GM12878 (cell line): ENCODE measurements at regions not wholly inside any gene's neighbourhood (a gene's known extent, or its start where the extent isn't known, plus 50 kb on each side); places are given as distances from the start of the nearest gene placed in this dataset.

Experiments
- NFIC ChIP-seq: IDR thresholded peaks from 2 replicates; pipeline ENCODE4 v1.6.1; 2012; ENCODE audit warnings: low read depth, mild to moderate bottlenecking, inconsistent platforms, low read length, moderate library complexity
- POLR2AphosphoS5 ChIP-seq: IDR thresholded peaks from 2 replicates; pipeline ENCODE4 v1.6.1; 2011; ENCODE audit warnings: mild to moderate bottlenecking, low read length, inconsistent platforms
- TF ChIP-seq, protein P1 (sequence below), 3 experiments: IDR thresholded peaks in 2 of 3; conservative IDR thresholded peaks in 1 of 3; 2 replicates each; pipeline ENCODE4 v1.5.1; 2011; ENCODE audit warnings: low read depth in 3 of 3, low read length in 3 of 3, mild to moderate bottlenecking in 3 of 3, control low read depth in 2 of 3, moderate library complexity in 2 of 3, inconsistent platforms in 1 of 3, mixed read lengths in 1 of 3; ENCODE audit not compliant: control insufficient read depth in 2 of 3, insufficient read depth in 1 of 3; ENCODE audit errors: extremely low read depth in 1 of 3
- TF ChIP-seq, protein P2 (sequence below): fragments of 450-650 bp; formaldehyde crosslinking; IDR thresholded peaks from 2 replicates; pipeline ENCODE4 v1.4.0; 2020; ENCODE audit warnings: mild to moderate bottlenecking, moderate library complexity

DNA sequence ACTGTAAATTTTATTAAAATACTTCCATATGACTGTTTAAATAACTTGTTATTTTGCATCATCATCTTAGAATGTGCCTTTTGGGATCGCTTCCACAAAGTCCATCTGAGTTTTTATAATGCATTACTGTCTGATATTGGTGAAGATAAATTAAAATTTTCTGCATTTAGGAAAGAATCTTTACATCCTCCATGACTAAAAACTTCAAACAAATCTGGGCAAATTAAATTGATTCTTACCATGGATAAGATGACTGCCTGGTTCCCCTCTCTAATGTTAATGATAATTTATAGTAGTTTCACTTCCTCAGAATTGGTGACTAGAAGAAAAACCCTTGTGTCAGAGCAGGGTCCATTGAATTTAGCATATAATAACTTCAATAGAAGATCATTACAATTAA lies 94.7 kb upstream of the SLC38A4 start:
- TF ChIP-seq, protein P1, sequence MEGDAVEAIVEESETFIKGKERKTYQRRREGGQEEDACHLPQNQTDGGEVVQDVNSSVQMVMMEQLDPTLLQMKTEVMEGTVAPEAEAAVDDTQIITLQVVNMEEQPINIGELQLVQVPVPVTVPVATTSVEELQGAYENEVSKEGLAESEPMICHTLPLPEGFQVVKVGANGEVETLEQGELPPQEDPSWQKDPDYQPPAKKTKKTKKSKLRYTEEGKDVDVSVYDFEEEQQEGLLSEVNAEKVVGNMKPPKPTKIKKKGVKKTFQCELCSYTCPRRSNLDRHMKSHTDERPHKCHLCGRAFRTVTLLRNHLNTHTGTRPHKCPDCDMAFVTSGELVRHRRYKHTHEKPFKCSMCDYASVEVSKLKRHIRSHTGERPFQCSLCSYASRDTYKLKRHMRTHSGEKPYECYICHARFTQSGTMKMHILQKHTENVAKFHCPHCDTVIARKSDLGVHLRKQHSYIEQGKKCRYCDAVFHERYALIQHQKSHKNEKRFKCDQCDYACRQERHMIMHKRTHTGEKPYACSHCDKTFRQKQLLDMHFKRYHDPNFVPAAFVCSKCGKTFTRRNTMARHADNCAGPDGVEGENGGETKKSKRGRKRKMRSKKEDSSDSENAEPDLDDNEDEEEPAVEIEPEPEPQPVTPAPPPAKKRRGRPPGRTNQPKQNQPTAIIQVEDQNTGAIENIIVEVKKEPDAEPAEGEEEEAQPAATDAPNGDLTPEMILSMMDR (IDR thresholded peaks at IDR 0.05 in 2 of 3, conservative IDR thresholded peaks at IDR 0.05 in 1 of 3; ENCODE audit: control insufficient read depth in 2 of 3, extremely low read depth in 1 of 3, insufficient read depth in 1 of 3, low read depth in 3 of 3, low read length in 3 of 3): no peak
- TF ChIP-seq NFIC: no peak
- no peak for TF ChIP-seq POLR2AphosphoS5
- TF ChIP-seq, protein P2, sequence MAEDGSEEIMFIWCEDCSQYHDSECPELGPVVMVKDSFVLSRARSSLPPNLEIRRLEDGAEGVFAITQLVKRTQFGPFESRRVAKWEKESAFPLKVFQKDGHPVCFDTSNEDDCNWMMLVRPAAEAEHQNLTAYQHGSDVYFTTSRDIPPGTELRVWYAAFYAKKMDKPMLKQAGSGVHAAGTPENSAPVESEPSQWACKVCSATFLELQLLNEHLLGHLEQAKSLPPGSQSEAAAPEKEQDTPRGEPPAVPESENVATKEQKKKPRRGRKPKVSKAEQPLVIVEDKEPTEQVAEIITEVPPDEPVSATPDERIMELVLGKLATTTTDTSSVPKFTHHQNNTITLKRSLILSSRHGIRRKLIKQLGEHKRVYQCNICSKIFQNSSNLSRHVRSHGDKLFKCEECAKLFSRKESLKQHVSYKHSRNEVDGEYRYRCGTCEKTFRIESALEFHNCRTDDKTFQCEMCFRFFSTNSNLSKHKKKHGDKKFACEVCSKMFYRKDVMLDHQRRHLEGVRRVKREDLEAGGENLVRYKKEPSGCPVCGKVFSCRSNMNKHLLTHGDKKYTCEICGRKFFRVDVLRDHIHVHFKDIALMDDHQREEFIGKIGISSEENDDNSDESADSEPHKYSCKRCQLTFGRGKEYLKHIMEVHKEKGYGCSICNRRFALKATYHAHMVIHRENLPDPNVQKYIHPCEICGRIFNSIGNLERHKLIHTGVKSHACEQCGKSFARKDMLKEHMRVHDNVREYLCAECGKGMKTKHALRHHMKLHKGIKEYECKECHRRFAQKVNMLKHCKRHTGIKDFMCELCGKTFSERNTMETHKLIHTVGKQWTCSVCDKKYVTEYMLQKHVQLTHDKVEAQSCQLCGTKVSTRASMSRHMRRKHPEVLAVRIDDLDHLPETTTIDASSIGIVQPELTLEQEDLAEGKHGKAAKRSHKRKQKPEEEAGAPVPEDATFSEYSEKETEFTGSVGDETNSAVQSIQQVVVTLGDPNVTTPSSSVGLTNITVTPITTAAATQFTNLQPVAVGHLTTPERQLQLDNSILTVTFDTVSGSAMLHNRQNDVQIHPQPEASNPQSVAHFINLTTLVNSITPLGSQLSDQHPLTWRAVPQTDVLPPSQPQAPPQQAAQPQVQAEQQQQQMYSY (CRISPR knock-in tag): no peak
